Stimulated activated memory B cell treated with anti-CD40 and anti-IgM and Interleukin-4, amounts not matched to agents 10 μg/mL and 1 μg/mL and 100 μg/mL, for 72 hours (primary cell): ENCODE measurements at regions not wholly inside any gene's neighbourhood (a gene's known extent, or its start where the extent isn't known, plus 50 kb on each side); places are given as distances from the start of the nearest gene placed in this dataset.

Experiments used
- ATAC-seq: fragments of 150-1000 bp; cut with Tn5 transposase; 2 replicates; pipeline ENCODE4 v1.10.0; 2021
- H3K27ac Mint-ChIP-seq: one replicate; pipeline ENCODE4 v1.8.0; 2022; ENCODE audit warnings: mild to moderate bottlenecking, mixed read lengths
- H3K27me3 Mint-ChIP-seq: one replicate; pipeline ENCODE4 v1.8.0; 2022; ENCODE audit warnings: mixed read lengths
- H3K36me3 Mint-ChIP-seq: one replicate; pipeline ENCODE4 v1.8.0; 2022; ENCODE audit warnings: mixed read lengths
- H3K4me1 Mint-ChIP-seq: one replicate; pipeline ENCODE4 v1.8.0; 2022; ENCODE audit warnings: mixed read lengths
- H3K4me3 Mint-ChIP-seq: one replicate; pipeline ENCODE4 v1.8.0; 2022; ENCODE audit warnings: mild to moderate bottlenecking, moderate library complexity, mixed read lengths
- H3K9me3 Mint-ChIP-seq: one replicate; pipeline ENCODE4 v1.8.0; 2022; ENCODE audit warnings: mixed read lengths

DNA sequence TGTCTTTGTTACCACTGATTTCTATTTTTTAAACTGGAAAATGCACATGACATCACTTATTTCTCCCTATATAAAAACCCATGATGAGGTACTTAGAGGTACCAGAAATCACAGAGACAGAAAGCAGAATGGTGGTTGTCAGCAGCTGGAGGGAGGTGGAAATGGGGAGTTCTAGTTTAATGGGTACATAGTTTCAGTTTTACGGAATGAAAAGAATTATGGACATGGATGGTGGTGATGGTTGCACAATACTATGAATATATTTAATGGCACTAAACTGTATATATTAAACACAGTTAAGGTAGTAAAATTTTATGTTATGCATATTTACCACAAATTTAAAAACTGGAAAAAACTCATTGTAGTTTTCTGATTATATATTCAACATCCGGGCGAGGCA is 50.5 kb upstream of the CPEB4 start:
- Mint-ChIP-seq H3K4me3 (no peak overlapping the region), H3K4me1 (peaks cover 28% of the 10 kb centered on the region), H3K27ac (no peak overlapping the region), H3K27me3 (no peaks in the 10 kb centered on the region), H3K36me3 (no peaks in the 10 kb centered on the region), H3K9me3 (no peaks in the 10 kb centered on the region)
- no peak for ATAC-seq
